ENCODE measurements at regions not wholly inside any gene's neighbourhood (a gene's known extent, or its start where the extent isn't known, plus 50 kb on each side); places are given as distances from the start of the nearest gene placed in this dataset.

- H3K4me3 Mint-ChIP-seq = no peak overlapping the region
Measured at GRCh38 chr3:192001218-192001617, 540.3 kb downstream of the PYDC2 start.

GRCh38 chr3:192005989-192006388 lies 545.0 kb downstream of the PYDC2 start:
- CTCF ChIA-PET = no interaction called here
- no peak for DNase-seq
- Mint-ChIP-seq H3K4me1 (ENCODE audit: low read depth) (no peaks in the 10 kb centered on the region), H3K36me3 (ENCODE audit: low read depth) (no peaks in the 10 kb centered on the region), H3K27me3 (ENCODE audit: low read depth) (no peaks in the 10 kb centered on the region), H3K9me3 (no peaks in the 10 kb centered on the region), H3K4me3 (no peak overlapping the region), H3K27ac (no peak overlapping the region)
- intact Hi-C loops (cut with micrococcal nuclease) = no loop called here

More at GRCh38 chr3:192001218-192001617, 540.3 kb downstream of the PYDC2 start:
- intact Hi-C loops (cut with micrococcal nuclease) = no loop called here
- no peak overlapping the region for H3K27ac Mint-ChIP-seq
- H3K4me1 Mint-ChIP-seq (ENCODE audit: low read depth) = no peaks in the 10 kb centered on the region
- CTCF ChIA-PET = interaction anchor here (0.7 kb wide), 1 partner anchor 444 kb away, joined by 4 read pairs; no protein-coding TSS in a partner anchor
- DNase-seq = no peak
- peaks cover 5% of the 10 kb centered on the region for H3K9me3 Mint-ChIP-seq
- no peaks in the 10 kb centered on the region for H3K36me3 Mint-ChIP-seq (ENCODE audit: low read depth)
- no peaks in the 10 kb centered on the region for H3K27me3 Mint-ChIP-seq (ENCODE audit: low read depth)

GRCh38 chr3:192009903-192010302 lies 548.9 kb downstream of the PYDC2 start:
- Mint-ChIP-seq H3K4me1 (ENCODE audit: low read depth) (no peaks in the 10 kb centered on the region), H3K27ac (no peak overlapping the region), H3K27me3 (ENCODE audit: low read depth) (no peaks in the 10 kb centered on the region), H3K36me3 (ENCODE audit: low read depth) (no peaks in the 10 kb centered on the region), H3K4me3 (no peak overlapping the region), H3K9me3 (peaks cover 10% of the 10 kb centered on the region)
- intact Hi-C loops (cut with micrococcal nuclease) = no loop called here
- no peak for DNase-seq
- CTCF ChIA-PET = no interaction called here

- Mint-ChIP-seq H3K4me1 (ENCODE audit: low read depth) (no peaks in the 10 kb centered on the region), H3K27ac (no peak overlapping the region), H3K36me3 (ENCODE audit: low read depth) (no peaks in the 10 kb centered on the region), H3K9me3 (peaks cover 10% of the 10 kb centered on the region), H3K4me3 (no peak overlapping the region), H3K27me3 (ENCODE audit: low read depth) (no peaks in the 10 kb centered on the region)
- CTCF ChIA-PET = no interaction called here
- DNase-seq = no peak
- intact Hi-C loops (cut with micrococcal nuclease) = no loop called here
Measured at GRCh38 chr3:192010490-192010889, 549.5 kb downstream of the PYDC2 start.

GRCh38 chr3:192011137-192011536 lies 550.2 kb downstream of the PYDC2 start:
- DNase-seq = no peak
- CTCF ChIA-PET = no interaction called here
- intact Hi-C loops (cut with micrococcal nuclease) = no loop called here
- Mint-ChIP-seq H3K9me3 (peaks cover 11% of the 10 kb centered on the region), H3K4me1 (ENCODE audit: low read depth) (no peaks in the 10 kb centered on the region), H3K27me3 (ENCODE audit: low read depth) (no peaks in the 10 kb centered on the region), H3K36me3 (ENCODE audit: low read depth) (no peaks in the 10 kb centered on the region), H3K4me3 (no peak overlapping the region), H3K27ac (no peak overlapping the region)

- H3K4me3 Mint-ChIP-seq = no peak overlapping the region
- peaks cover 11% of the 10 kb centered on the region for H3K9me3 Mint-ChIP-seq
- CTCF ChIA-PET = no interaction called here
- no peaks in the 10 kb centered on the region for H3K4me1 Mint-ChIP-seq (ENCODE audit: low read depth)
- intact Hi-C loops (cut with micrococcal nuclease) = no loop called here
- no peaks in the 10 kb centered on the region for H3K36me3 Mint-ChIP-seq (ENCODE audit: low read depth)
- H3K27me3 Mint-ChIP-seq (ENCODE audit: low read depth) = no peaks in the 10 kb centered on the region
- DNase-seq = no peak
- no peak overlapping the region for H3K27ac Mint-ChIP-seq
Measured at GRCh38 chr3:192013110-192013509, 552.1 kb downstream of the PYDC2 start.

- H3K27ac Mint-ChIP-seq = no peak overlapping the region
- no peaks in the 10 kb centered on the region for H3K4me1 Mint-ChIP-seq (ENCODE audit: low read depth)
- H3K4me3 Mint-ChIP-seq = no peak overlapping the region
- intact Hi-C loops (cut with micrococcal nuclease) = no loop called here
- CTCF ChIA-PET = interaction anchor here (1.1 kb wide), 1 partner anchor 16 kb away, joined by 3 read pairs; no protein-coding TSS in a partner anchor
- H3K27me3 Mint-ChIP-seq (ENCODE audit: low read depth) = no peaks in the 10 kb centered on the region
- H3K36me3 Mint-ChIP-seq (ENCODE audit: low read depth) = no peaks in the 10 kb centered on the region
- H3K9me3 Mint-ChIP-seq = no peaks in the 10 kb centered on the region
- no peak for DNase-seq
Measured at GRCh38 chr3:192022412-192022811, 561.4 kb downstream of the PYDC2 start.

- Mint-ChIP-seq H3K36me3 (ENCODE audit: low read depth) (no peaks in the 10 kb centered on the region), H3K27me3 (ENCODE audit: low read depth) (no peaks in the 10 kb centered on the region), H3K4me3 (no peak overlapping the region), H3K4me1 (ENCODE audit: low read depth) (no peaks in the 10 kb centered on the region), H3K27ac (no peak overlapping the region), H3K9me3 (no peaks in the 10 kb centered on the region)
- CTCF ChIA-PET = interaction anchor here (0.6 kb wide), 1 partner anchor 65 kb away, joined by 3 read pairs; no protein-coding TSS in a partner anchor
- DNase-seq = no peak
- intact Hi-C loops (cut with micrococcal nuclease) = no loop called here
Measured at GRCh38 chr3:192024751-192025150, 563.8 kb downstream of the PYDC2 start.

GRCh38 chr3:192026661-192027060 lies 565.7 kb downstream of the PYDC2 start:
- Mint-ChIP-seq H3K4me1 (ENCODE audit: low read depth) (no peaks in the 10 kb centered on the region), H3K36me3 (ENCODE audit: low read depth) (no peaks in the 10 kb centered on the region), H3K4me3 (no peak overlapping the region), H3K9me3 (no peaks in the 10 kb centered on the region), H3K27me3 (ENCODE audit: low read depth) (no peaks in the 10 kb centered on the region), H3K27ac (no peak overlapping the region)
- intact Hi-C loops (cut with micrococcal nuclease) = no loop called here
- CTCF ChIA-PET = no interaction called here
- DNase-seq = no peak

- H3K9me3 Mint-ChIP-seq = peaks cover 5% of the 10 kb centered on the region
- DNase-seq = no peak
- H3K4me3 Mint-ChIP-seq = no peak overlapping the region
- H3K4me1 Mint-ChIP-seq (ENCODE audit: low read depth) = no peaks in the 10 kb centered on the region
- intact Hi-C loops (cut with micrococcal nuclease) = no loop called here
- no peaks in the 10 kb centered on the region for H3K36me3 Mint-ChIP-seq (ENCODE audit: low read depth)
- CTCF ChIA-PET = no interaction called here
- H3K27me3 Mint-ChIP-seq (ENCODE audit: low read depth) = no peaks in the 10 kb centered on the region
- no peak overlapping the region for H3K27ac Mint-ChIP-seq
Measured at GRCh38 chr3:192031941-192032340, 571.0 kb downstream of the PYDC2 start.

GRCh38 chr3:192033246-192033645 lies 572.3 kb downstream of the PYDC2 start:
- peaks cover 5% of the 10 kb centered on the region for H3K9me3 Mint-ChIP-seq
- CTCF ChIA-PET = no interaction called here
- intact Hi-C loops (cut with micrococcal nuclease) = no loop called here
- H3K4me3 Mint-ChIP-seq = no peak overlapping the region
- no peak for DNase-seq
- no peaks in the 10 kb centered on the region for H3K36me3 Mint-ChIP-seq (ENCODE audit: low read depth)
- H3K27ac Mint-ChIP-seq = no peak overlapping the region
- no peaks in the 10 kb centered on the region for H3K4me1 Mint-ChIP-seq (ENCODE audit: low read depth)
- no peaks in the 10 kb centered on the region for H3K27me3 Mint-ChIP-seq (ENCODE audit: low read depth)

- Mint-ChIP-seq H3K27ac (no peak overlapping the region), H3K4me1 (ENCODE audit: low read depth) (no peaks in the 10 kb centered on the region), H3K4me3 (no peak overlapping the region), H3K36me3 (ENCODE audit: low read depth) (no peaks in the 10 kb centered on the region), H3K27me3 (ENCODE audit: low read depth) (no peaks in the 10 kb centered on the region), H3K9me3 (no peaks in the 10 kb centered on the region)
- CTCF ChIA-PET = interaction anchor here (0.9 kb wide), 1 partner anchor 17 kb away, joined by 3 read pairs; no protein-coding TSS in a partner anchor
- no peak for DNase-seq
- intact Hi-C loops (cut with micrococcal nuclease) = no loop called here
Measured at GRCh38 chr3:192038726-192039125, 577.8 kb downstream of the PYDC2 start.

GRCh38 chr3:192039593-192039992 lies 578.6 kb downstream of the PYDC2 start:
- intact Hi-C loops (cut with micrococcal nuclease) = no loop called here
- H3K4me1 Mint-ChIP-seq (ENCODE audit: low read depth) = no peaks in the 10 kb centered on the region
- H3K27me3 Mint-ChIP-seq (ENCODE audit: low read depth) = no peaks in the 10 kb centered on the region
- CTCF ChIA-PET = no interaction called here
- no peaks in the 10 kb centered on the region for H3K36me3 Mint-ChIP-seq (ENCODE audit: low read depth)
- H3K27ac Mint-ChIP-seq = no peak overlapping the region
- DNase-seq = no peak
- H3K9me3 Mint-ChIP-seq = no peaks in the 10 kb centered on the region
- no peak overlapping the region for H3K4me3 Mint-ChIP-seq
